ENCODE measurements at regions not wholly inside any gene's neighbourhood (a gene's known extent, or its start where the extent isn't known, plus 50 kb on each side); places are given as distances from the start of the nearest gene placed in this dataset.

- TF ChIP-seq CTCF (IDR thresholded peaks at IDR 0.05; ENCODE audit: insufficient read depth, low read length, poor library complexity, severe bottlenecking) (no peak), EZH2phosphoT487 (conservative IDR thresholded peaks at IDR 0.05; ENCODE audit: low read length) (no peak)
Measured at GRCh38 chr1:80846966-80847365, 953.8 kb upstream of the ADGRL2 start.

All from SU-DHL-6 (cell line).